Neuronal stem cell (in vitro differentiated cells): ENCODE measurements at regions not wholly inside any gene's neighbourhood (a gene's known extent, or its start where the extent isn't known, plus 50 kb on each side); places are given as distances from the start of the nearest gene placed in this dataset.

Experiments used
- DNase-seq: peaks from one replicate; pipeline ENCODE4 v3.0.0-alpha.2; 2013; ENCODE audit warnings: low spot score
- H2AFZ ChIP-seq: one replicate; pipeline ENCODE4 v1.6.1; 2013; ENCODE audit warnings: mild to moderate bottlenecking, low read length, inconsistent platforms
- H2AK5ac ChIP-seq: 2 replicates; pipeline ENCODE4 v1.6.1; 2013; ENCODE audit warnings: low read depth, mild to moderate bottlenecking, inconsistent platforms, low read length, moderate library complexity, mixed read lengths
- H2BK120ac ChIP-seq: 2 replicates; pipeline ENCODE4 v1.6.1; 2013; ENCODE audit warnings: low read depth, mild to moderate bottlenecking, inconsistent platforms, low read length, moderate library complexity, mixed read lengths
- H2BK12ac ChIP-seq: one replicate; pipeline ENCODE4 v1.6.1; 2013; ENCODE audit warnings: low read length, inconsistent platforms
- H2BK15ac ChIP-seq: 2 replicates; pipeline ENCODE4 v1.6.1; 2013; ENCODE audit warnings: mild to moderate bottlenecking, low read length, inconsistent platforms, mixed read lengths
- H2BK5ac ChIP-seq: one replicate; pipeline ENCODE4 v1.6.1; 2013; ENCODE audit warnings: inconsistent platforms, mild to moderate bottlenecking, low read length, moderate library complexity
- H3K14ac ChIP-seq: one replicate; pipeline ENCODE4 v1.6.1; 2013; ENCODE audit warnings: low read length, inconsistent platforms
- H3K18ac ChIP-seq: 2 replicates; pipeline ENCODE4 v1.6.1; 2013; ENCODE audit warnings: low read length, inconsistent platforms
- H3K23ac ChIP-seq: 2 replicates; pipeline ENCODE4 v1.6.1; 2013; ENCODE audit warnings: low read depth, mild to moderate bottlenecking, mixed read lengths, low read length, inconsistent platforms; ENCODE audit not compliant: poor library complexity
- H3K27ac ChIP-seq: replicated peaks from 3 replicates; pipeline ENCODE4 v1.5.1; 2013; ENCODE audit warnings: low read length, inconsistent platforms
- H3K27me3 ChIP-seq, 3 experiments: 2 replicates each; pipeline ENCODE4 v1.6.1; 2013; ENCODE audit warnings: low read length in 3 of 3, mild to moderate bottlenecking in 2 of 3, inconsistent platforms in 1 of 3, low read depth in 1 of 3, mixed read lengths in 1 of 3, moderate library complexity in 1 of 3; ENCODE audit not compliant: control insufficient read depth in 3 of 3, insufficient read depth in 3 of 3
- H3K36me3 ChIP-seq, 2 donors: replicated peaks in 1 of 2; 2 replicates each; pipeline ENCODE4 v1.6.1; 2013; ENCODE audit warnings: low read length in 2 of 2; ENCODE audit not compliant: control insufficient read depth in 2 of 2, insufficient read depth in 2 of 2
- H3K4ac ChIP-seq: 2 replicates; pipeline ENCODE4 v1.6.1; 2013; ENCODE audit warnings: inconsistent platforms, mild to moderate bottlenecking, low read length, moderate library complexity
- H3K4me1 ChIP-seq, 2 donors: 1 replicate in 1 of 2; 2 replicates in 1 of 2; pipeline ENCODE4 v1.6.1; 2013; ENCODE audit warnings: low read length in 2 of 2, low read depth in 1 of 2; ENCODE audit not compliant: control insufficient read depth in 2 of 2, insufficient read depth in 1 of 2
- H3K4me2 ChIP-seq: one replicate; pipeline ENCODE4 v1.6.1; 2013; ENCODE audit warnings: mild to moderate bottlenecking, low read length, inconsistent platforms; ENCODE audit not compliant: insufficient read depth, poor library complexity, severe bottlenecking
- H3K4me3 ChIP-seq, 2 donors: 2 replicates each; pipeline ENCODE4 v1.5.1; 2013; ENCODE audit warnings: low read length in 2 of 2, mild to moderate bottlenecking in 2 of 2, inconsistent platforms in 1 of 2, moderate library complexity in 1 of 2
- H3K79me1 ChIP-seq: one replicate; pipeline ENCODE4 v1.6.1; 2013; ENCODE audit warnings: low read depth, mild to moderate bottlenecking, inconsistent platforms, low read length, moderate library complexity
- H3K9ac ChIP-seq: one replicate; pipeline ENCODE4 v1.6.1; 2013; ENCODE audit warnings: mild to moderate bottlenecking, low read depth, low read length, inconsistent platforms; ENCODE audit not compliant: poor library complexity
- H3K9me3 ChIP-seq, 2 donors: replicated peaks in 1 of 2; 2 replicates each; pipeline versions ENCODE3 to v1.6.1; 2013; ENCODE audit warnings: low read length in 2 of 2, mild to moderate bottlenecking in 2 of 2, inconsistent platforms in 1 of 2, low read depth in 1 of 2, mixed read lengths in 1 of 2, moderate library complexity in 1 of 2; ENCODE audit not compliant: control insufficient read depth in 2 of 2, insufficient read depth in 1 of 2
- H4K8ac ChIP-seq: one replicate; pipeline ENCODE4 v1.6.1; 2013; ENCODE audit warnings: low read depth, mild to moderate bottlenecking, inconsistent platforms, low read length, moderate library complexity
- H4K91ac ChIP-seq: one replicate; pipeline ENCODE4 v1.6.1; 2013; ENCODE audit warnings: low read length, low read depth, mild to moderate bottlenecking, inconsistent platforms; ENCODE audit not compliant: poor library complexity
- WGBS, 2 donors: extraction: QIAGEN DNeasy Blood & Tissue Kit; methylation state at CpG; one replicate each; pipeline ENCODE4 v1.1.7; 2013; ENCODE audit warnings: missing lambda C conversion rate in 2 of 2, mixed read lengths in 1 of 2; ENCODE audit not compliant: insufficient read length in 2 of 2, insufficient replicate concordance in 1 of 2; ENCODE audit errors: extremely low coverage in 2 of 2; 5-methylcytosine and 5-hydroxymethylcytosine counted together

DNA sequence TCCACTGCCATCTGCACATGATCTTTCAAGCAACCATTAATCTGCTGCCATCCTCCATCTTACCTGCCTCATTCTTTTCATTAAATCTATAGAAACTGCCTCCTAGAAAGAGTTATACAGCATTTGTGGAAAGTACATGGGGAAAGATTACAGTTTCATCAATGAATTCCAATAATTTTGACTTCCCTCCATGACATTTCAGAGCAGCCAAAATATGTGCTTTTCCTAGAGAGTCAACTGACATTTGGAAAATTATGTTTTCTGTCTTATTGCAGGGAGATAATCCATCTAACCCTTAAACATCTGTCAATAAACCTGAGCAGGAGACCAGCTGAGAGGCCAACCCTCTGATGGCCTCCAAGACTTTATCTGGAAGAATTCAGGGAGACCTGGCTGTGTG lies 147.0 kb upstream of the CDH5 start:
- Histone ChIP-seq H3K14ac (no peak overlapping the region), H3K23ac (no peak overlapping the region), H3K79me1 (no peaks in the 10 kb centered on the region), H3K4me1 (peaks cover 3 to 4% of the 10 kb centered on the region in 2 donors), H3K4ac (no peak overlapping the region), H3K4me3 (no peak overlapping the region), H3K4me2 (no peak overlapping the region), H3K27me3 (no peaks in the 10 kb centered on the region), H3K18ac (no peak overlapping the region), H3K27ac (no peak overlapping the region), H3K9me3 (no peaks in the 10 kb centered on the region), H3K36me3 (no peaks in the 10 kb centered on the region), H2BK5ac (no peak overlapping the region), H2BK120ac (no peak overlapping the region), H2BK15ac (no peak overlapping the region), H4K8ac (no peak overlapping the region), H2AFZ (no peak overlapping the region), H4K91ac (no peak overlapping the region), H2BK12ac (no peak overlapping the region), H3K9ac (no peak overlapping the region), H2AK5ac (no peak overlapping the region)
- DNase-seq, result no peak

DNA sequence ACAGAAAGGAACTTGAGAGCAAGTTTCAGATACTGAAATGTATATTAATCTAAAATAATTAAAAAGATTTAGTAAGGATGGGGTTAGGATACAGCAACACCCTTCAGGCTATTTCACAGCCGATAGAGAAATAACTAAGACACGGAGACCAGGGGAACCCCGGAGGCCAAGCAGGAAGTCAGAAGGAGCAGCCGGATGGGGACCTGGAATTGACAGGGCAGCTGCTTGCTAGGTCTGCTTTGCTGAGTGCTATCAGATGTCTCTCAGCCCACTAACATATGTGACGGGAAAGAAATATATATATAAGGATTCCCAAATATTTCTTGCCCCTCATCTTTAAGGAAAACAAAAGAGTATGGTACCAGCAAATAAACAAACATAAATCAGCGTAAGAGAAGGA lies 154.1 kb upstream of the CDH5 start:
- no peak overlapping the region for H3K27ac ChIP-seq
- H3K4ac ChIP-seq, result no peak overlapping the region
- H2BK15ac ChIP-seq, result no peak overlapping the region
- H2BK120ac ChIP-seq, result no peak overlapping the region
- no peaks in the 10 kb centered on the region for H3K27me3 ChIP-seq
- no peak overlapping the region for H3K4me2 ChIP-seq
- H3K9me3 ChIP-seq, result no peaks in the 10 kb centered on the region
- H4K91ac ChIP-seq, result no peak overlapping the region
- H3K4me1 ChIP-seq, result no peaks in the 10 kb centered on the region
- no CpG with 5 or more reads among the region's 6 CpGs for WGBS, 2 donors
- no peak overlapping the region for H2AK5ac ChIP-seq
- no peak overlapping the region for H3K23ac ChIP-seq
- no peak overlapping the region for H2AFZ ChIP-seq
- no peak overlapping the region for H3K4me3 ChIP-seq
- no peak overlapping the region for H3K9ac ChIP-seq
- no peak overlapping the region for H4K8ac ChIP-seq
- H2BK5ac ChIP-seq, result no peak overlapping the region
- no peaks in the 10 kb centered on the region for H3K36me3 ChIP-seq
- H2BK12ac ChIP-seq, result no peak overlapping the region
- H3K18ac ChIP-seq, result no peak overlapping the region
- DNase-seq, result no peak
- H3K14ac ChIP-seq, result no peak overlapping the region
- H3K79me1 ChIP-seq, result no peaks in the 10 kb centered on the region

DNA sequence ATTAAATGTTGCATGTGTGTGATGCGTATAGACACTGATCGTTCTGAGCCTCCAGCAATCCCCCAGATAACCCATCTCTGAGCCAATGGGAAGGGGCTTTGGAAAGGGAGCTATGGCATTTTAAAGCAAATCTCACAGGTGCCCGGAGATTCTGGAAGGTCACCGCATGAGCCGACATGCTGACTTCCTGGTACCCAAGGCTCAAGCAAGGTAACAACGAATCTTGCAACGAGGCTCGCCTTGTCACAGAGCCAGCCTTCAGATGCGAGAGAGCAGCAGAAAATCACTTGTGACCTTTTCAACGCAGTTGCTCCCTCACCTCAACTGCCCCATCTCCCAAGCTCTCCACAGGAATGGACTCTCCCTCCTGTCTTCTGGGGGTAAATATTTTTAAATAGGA lies 154.8 kb upstream of the CDH5 start:
- Histone ChIP-seq H3K9ac (no peak overlapping the region), H2BK12ac (no peak overlapping the region), H2AFZ (no peak overlapping the region), H3K36me3 (no peaks in the 10 kb centered on the region), H3K9me3 (no peaks in the 10 kb centered on the region), H3K27ac (no peak overlapping the region), H2AK5ac (no peak overlapping the region), H3K79me1 (no peaks in the 10 kb centered on the region), H3K4me1 (no peaks in the 10 kb centered on the region), H3K23ac (no peak overlapping the region), H3K4me3 (no peak overlapping the region), H3K14ac (no peak overlapping the region), H3K18ac (peak overlapping the region; percentile 67), H4K8ac (no peak overlapping the region), H3K27me3 (no peaks in the 10 kb centered on the region), H3K4ac (no peak overlapping the region), H2BK5ac (no peak overlapping the region), H3K4me2 (no peak overlapping the region), H4K91ac (no peak overlapping the region), H2BK15ac (no peak overlapping the region), H2BK120ac (no peak overlapping the region)
- DNase-seq, result no peak
- no CpG with 5 or more reads among the region's 10 CpGs for WGBS, 2 donors

DNA sequence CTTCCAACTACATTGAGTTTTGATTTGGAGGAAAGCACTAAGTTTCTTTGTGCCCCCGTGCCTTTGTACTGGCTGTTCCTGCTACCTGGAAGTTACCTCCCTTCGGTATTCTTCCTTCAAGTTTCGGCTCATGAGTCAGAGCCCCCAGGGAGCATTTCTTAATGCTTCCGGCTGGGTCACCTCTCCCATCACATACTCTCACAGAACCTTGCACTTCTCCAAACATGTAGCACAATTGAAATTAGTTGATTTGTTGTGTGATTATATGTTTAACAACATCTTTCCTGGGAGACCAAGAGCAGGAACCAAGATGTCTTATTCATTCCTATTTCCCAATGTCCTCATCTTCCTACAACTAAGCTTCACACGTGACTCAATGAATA lies 158.6 kb upstream of the CDH5 start:
- no peaks in the 10 kb centered on the region for H3K36me3 ChIP-seq
- H2AK5ac ChIP-seq, result no peak overlapping the region
- H3K4me3 ChIP-seq, result no peak overlapping the region
- no peak overlapping the region for H3K4me2 ChIP-seq
- no peak overlapping the region for H3K4ac ChIP-seq
- no peaks in the 10 kb centered on the region for H3K9me3 ChIP-seq
- H2AFZ ChIP-seq, result no peak overlapping the region
- H4K8ac ChIP-seq, result no peak overlapping the region
- H3K4me1 ChIP-seq, result no peaks in the 10 kb centered on the region
- no peaks in the 10 kb centered on the region for H3K79me1 ChIP-seq
- no peak overlapping the region for H3K23ac ChIP-seq
- no peak overlapping the region for H3K27ac ChIP-seq
- H4K91ac ChIP-seq, result no peak overlapping the region
- H3K9ac ChIP-seq, result no peak overlapping the region
- no peak overlapping the region for H2BK120ac ChIP-seq
- H2BK15ac ChIP-seq, result no peak overlapping the region
- H3K27me3 ChIP-seq, result no peaks in the 10 kb centered on the region
- no peak overlapping the region for H3K14ac ChIP-seq
- no peak overlapping the region for H2BK12ac ChIP-seq
- no peak for DNase-seq
- H2BK5ac ChIP-seq, result no peak overlapping the region
- no peak overlapping the region for H3K18ac ChIP-seq
- WGBS, 2 donors, result no CpG with 5 or more reads among the region's 5 CpGs
